Stimulated activated CD4-positive, alpha-beta T cell treated with anti-CD3 and anti-CD28 coated beads, Interleukin-1b, Interleukin-23, amount 100 ng/mL, for 48 hours (primary cell): ENCODE measurements at regions not wholly inside any gene's neighbourhood (a gene's known extent, or its start where the extent isn't known, plus 50 kb on each side); places are given as distances from the start of the nearest gene placed in this dataset.
"Not testable (repeated sequence)": the region's sequence is repeated elsewhere in the genome, so short reads cannot be mapped to it uniquely, and the experiment has no call there.

Source experiments
- DNase-seq: peaks from one replicate; pipeline ENCODE4 v3.0.0-alpha.2; 2020

DNA sequence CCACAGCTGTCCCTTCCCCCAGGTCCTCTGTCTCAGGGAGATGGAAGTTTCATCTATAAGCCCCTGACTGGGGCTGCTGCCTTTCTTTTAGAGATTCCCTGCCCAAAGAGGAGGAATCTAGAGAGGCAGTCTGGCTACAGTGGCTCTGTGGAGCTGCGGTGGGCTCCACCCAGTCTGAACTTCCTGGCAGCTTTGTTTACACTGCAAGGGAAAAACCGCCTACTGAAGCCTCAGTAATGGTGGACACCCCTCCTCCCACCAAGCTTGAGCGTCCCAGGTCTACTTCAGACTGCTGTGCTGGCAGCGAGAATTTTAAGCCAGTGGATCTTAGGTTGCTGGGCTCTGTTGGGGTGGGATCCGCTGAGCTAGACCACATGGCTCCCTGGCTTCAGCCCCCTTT lies 184.1 kb upstream of the SLC35B3 start:
- not testable (repeated sequence) for DNase-seq

DNA sequence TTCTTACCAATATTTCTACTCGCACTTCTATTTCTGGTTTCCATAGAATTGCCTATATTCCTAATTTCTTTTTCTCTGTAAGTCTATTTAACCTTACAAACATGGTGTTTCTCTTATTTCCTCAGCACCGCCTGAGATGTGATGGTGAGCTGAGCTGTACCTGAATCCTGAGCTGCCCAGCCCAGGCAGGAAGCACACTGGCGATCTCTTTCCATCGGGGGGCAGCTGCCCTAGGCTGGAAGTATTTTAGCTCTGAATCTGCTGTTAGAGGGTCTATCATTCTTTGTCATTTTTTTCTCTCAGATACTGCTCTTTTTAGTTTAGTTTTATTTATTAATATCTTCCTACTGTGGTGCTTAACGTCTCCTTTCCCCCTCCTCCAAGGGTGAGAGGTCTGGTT lies 173.4 kb upstream of the SLC35B3 start:
- DNase-seq, result no peak

DNA sequence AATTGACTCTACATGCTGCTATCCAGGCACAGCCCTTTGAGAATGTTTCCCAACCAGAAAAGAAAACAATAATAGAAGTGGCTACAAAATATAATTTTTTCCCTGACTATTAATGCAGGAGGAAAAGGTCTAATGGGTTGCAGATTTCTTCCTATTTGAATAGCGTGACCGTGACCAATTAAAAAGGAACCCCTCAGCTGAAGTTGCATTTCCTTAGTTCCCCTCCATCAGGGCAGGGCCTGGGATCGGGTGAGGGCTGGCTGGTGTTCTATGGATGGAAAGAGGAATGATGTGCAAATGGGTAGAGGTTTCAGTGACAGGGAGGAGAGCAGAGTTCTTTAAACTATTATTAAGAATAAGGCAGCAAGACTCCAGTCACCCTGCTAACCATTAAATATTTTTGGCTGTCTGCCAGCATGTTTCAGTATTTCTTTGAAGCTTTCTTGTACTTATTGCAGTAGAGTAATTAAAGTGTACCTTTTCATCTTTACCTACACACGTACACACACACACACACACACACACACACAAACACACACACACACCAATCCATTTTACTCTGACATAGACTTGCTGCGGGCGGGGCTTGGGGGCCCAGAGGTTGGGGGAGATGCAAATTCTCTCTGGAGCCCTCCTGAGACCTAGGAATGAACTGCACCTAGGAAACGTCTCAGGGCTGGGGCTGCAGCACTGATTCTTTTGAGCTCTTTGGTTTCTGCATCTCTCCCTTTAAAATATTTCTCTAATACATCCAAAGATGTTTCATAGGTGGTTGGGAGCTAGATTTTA lies 154.8 kb upstream of the SLC35B3 start:
- DNase-seq, result no peak

DNA sequence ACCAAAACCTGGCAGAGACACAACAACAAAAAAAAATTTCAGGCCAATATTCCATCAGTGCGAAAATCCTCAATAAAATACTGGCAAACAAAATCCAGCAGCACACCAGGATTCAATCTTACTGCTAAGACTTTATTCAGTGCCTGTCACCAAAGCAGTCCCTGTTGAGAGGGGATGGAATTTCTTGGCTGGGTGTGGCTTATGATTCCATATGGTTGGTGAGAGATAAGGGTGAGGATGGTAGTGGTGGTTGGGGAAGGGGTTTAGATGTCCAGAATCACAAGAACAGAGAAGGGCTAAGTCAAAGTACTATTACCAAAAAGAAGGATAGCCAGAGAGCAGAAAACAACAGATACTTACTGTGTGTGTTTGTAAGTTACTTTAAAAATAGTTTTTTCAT lies 152.8 kb upstream of the SLC35B3 start:
- no peak for DNase-seq

DNA sequence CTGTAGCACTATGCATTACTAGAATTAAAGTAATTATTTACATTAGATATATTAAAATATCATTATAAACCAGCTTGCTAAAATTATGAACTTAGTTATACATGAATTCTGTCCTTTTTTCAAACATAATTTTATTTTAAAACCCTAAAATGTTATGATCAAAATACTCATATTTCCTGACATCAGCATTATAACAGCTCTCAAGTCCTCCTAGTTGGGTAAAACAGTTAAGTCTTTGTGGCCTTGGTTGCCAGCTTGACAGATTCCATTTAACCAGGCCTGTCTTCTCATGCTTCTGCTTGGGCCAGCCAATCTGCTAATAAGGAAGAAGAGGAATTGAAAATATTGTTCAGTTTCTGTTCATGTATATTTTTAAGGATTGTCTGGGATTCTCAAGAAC lies 147.9 kb upstream of the SLC35B3 start:
- no peak for DNase-seq

DNA sequence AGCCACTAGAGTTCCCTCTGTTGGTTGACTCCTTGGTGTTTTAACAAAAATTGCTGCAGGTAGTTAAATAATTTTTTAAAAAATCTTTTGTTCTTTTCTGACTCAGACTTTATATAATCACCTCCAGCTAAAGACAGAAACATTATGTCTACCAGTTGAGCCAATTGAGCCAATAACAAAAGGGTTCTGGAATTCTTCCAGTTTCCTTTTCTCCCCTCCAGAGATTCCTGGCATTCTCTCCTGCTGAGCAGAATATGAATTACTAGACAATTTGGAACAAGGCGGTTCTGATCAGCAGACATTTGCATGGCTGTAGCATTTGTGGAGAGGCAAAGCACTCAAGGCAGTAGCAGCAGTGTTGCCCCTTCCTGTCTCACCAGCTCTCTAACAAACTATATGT lies 144.0 kb upstream of the SLC35B3 start:
- no peak for DNase-seq

DNA sequence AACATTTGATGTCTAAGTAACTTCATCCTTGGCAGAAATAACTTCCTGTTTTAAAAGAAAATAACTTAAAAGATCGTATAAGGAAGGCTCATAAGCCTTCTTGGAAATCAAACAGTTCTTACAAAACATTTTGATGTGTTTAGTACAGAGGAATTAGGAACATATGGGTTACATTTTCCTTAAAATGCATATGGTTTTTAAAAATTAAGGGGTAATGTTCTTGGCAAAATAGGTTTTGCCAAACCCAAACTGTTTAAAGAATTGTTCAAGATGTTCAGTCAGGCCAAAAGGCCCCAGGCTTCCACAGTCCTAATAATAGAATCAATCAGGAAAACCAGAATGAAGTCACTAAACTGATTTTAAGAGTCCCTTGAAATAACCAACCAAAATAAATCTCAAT lies 142.7 kb upstream of the SLC35B3 start:
- DNase-seq, result no peak

DNA sequence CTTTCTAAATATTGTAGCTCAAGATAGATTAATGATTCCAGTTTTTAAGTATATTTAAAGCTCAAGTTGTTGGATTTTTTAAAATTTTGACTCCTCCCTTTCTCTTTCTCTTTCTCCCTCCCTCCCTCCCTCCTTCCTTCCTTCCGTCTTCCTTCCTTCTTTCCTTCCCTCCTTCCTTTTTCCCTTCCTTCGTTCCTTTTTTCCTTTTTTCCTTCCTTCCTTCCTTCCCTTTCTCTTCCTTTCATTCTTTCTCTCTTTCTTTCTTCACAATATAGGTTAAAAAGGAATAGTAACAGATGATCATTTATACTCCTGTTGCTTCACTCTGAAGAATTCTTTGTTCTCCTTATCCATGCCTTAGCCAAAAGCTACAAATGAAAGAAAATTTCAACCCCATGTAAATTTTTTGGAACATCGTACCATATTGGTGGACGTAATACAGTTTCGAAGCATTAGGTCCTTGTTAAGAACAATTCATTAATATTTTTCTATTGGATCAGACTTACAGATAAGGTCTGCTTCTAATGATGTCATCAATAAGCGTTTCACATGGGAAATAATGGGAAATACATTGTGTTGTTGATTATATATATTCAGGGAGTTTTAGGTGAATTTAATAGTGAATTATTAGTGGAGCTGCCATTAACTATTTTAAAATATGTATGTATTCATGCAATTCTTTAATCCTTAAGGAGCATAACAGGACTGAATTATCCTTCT lies 139.6 kb upstream of the SLC35B3 start:
- no peak for DNase-seq

DNA sequence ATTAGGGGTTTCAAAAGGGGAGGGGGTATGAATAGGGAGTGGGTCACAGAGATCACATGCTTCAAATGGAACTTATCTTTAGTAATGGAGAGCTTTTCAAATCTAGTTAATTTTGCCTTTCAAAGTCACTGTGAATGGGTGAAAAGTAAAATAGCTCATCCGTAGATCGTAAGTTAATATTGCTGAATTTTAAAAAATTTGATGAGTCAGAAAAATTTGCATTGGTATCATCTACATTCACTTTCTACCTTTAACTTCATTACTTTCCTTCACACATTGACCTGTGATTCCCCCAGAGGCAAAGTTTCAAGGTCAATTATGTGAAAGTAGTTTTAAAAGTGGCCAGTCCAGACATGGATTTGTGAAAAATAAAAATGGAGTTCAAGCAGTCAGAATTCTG lies 139.0 kb upstream of the SLC35B3 start:
- no peak for DNase-seq

DNA sequence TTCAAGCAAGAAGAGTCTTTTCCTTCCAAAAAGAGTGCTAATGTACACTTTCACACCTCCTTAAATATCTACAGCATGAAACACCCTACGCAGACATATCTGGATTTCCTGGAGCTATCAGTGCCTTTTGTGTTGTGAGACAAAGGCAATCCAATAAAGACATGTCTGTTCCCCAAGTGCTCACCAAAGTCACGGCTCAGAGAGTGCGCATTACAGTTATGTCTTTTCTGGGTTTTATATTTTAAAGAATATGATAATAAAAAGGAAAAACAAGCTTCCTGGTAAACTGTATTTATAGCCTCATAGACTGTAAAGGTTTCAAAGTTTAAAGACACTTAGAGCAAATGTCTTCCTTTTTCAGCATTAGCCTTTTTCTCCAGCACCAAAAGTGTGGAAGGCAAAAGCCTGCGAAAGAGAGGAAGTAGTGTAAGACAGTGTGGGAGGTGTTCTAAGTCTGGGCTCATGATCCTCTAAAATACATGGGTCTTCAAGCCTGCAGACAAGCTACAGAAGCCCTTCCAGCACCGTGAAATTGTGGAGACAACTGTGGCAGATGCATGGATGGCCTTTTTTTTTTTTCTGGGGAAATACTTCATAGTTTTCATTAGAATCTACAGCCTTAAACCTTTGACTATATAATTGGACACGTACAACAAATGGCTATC lies 135.0 kb upstream of the SLC35B3 start:
- no peak for DNase-seq

DNA sequence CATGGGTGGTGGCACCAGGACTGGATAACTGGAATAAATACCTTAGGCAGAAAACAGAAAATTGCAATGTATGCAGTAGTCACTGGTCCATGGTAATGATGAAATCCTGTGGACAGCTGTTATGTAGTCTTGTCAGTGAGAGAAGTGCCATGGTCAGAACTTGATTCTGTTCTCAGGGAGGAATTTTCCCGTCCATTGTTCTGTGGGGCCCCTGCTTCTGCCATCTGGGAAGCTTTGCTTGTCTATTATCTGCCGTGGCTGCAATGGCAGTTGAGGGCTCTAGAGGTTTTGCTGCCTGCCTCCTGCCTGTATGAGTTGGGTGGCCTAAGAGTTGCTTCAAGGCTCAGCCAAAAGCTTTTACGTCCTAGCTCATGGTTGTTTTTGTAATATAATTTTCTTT lies 126.8 kb upstream of the SLC35B3 start:
- DNase-seq, result no peak

DNA sequence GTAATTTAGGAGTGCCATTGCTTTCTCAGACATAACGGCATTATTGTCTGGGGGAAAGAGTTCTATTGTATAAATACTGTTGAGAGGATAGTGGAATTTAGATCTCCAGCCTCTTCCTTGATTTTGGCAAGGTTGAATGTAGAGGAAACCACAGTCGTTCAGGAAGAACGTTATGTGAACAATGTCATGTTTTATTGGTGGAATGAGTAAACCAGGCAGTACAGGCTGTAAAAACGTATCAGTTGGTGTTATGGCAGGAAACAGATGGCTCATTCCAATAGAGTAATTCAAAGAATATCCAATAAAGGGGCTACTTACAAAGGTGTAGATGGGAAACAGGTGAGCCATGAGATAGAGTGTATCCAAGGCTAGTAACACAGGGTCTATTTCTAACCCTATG lies 123.6 kb upstream of the SLC35B3 start:
- no peak for DNase-seq

DNA sequence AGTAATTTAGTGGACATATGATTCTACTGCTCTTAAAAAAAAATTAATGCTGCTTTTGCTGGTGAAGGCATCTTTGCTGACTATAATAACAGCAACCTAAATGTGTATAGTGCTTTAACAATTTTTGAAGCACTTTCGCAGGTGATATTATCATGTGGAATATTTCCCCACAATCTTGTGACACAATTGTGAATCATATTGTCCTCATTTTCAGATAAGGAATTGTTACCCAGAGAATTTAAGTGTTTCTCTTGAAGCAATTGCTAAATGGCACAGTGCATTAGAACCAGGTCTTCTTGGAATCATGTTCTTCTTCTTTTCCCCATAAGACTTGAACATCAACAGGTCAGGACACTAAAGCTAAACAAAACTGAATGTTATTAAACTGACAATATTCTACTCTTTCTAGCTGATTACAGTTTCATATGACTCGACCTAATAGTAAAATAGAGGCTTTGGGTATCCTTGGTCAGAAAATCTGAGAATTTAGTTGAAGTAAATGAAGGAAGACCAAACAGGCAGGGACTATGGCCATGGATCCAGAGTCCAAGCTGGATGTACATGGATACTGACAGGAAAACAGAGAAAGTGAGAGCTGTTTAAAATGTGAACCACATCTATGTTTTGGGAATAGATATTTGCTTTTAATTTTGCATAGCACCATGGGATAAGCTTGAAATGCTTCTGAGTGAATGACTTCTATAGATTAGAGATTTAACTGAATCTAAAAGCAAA lies 121.8 kb upstream of the SLC35B3 start:
- DNase-seq, result no peak

DNA sequence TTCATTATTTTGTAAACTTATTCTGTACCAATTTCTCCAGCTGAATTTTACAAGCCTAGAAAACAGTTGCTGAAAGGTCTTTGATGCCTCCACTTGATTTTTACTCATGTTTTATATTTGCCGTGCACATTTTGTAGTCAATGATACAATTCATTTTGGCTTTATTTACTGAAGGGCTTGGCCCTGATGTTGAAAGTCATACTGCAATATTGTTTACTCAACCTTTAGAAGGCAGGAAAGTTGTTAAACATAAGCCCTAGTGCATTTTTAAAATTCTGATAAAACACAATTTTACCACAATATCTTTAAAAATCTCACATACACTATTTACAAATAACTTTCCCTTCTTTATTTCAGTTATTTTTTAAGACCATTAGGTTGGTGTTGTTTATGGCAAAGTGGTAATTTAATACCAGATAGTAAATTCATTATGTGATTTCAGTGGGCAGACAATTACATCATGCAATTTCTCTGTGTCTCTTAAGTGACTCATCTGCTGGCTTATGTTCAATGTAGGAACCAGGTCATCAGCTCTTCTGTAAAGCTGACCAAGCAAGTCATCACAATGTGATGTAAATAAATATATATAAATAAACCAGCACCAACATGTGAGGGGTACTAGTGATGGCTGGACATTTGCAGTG lies 121.1 kb upstream of the SLC35B3 start:
- DNase-seq, result no peak

DNA sequence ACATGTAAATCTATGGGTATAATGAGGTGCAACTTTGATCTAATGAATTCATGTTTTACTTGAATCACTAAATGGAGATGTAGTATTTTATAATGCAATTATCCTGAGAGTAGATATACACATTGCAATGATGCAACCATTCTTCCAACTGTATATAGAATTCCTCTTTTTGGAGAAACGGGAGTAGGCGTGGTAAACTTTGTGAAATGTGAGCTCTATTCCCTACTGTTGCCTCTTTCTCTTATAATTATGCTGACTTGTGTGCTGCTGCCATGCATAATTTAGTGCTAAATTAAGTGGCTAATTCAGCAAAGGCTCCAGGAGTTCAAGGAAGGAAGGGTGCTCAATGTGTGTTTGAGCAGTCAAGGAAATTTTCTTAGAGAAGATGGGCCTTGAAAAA lies 116.6 kb upstream of the SLC35B3 start:
- no peak for DNase-seq

DNA sequence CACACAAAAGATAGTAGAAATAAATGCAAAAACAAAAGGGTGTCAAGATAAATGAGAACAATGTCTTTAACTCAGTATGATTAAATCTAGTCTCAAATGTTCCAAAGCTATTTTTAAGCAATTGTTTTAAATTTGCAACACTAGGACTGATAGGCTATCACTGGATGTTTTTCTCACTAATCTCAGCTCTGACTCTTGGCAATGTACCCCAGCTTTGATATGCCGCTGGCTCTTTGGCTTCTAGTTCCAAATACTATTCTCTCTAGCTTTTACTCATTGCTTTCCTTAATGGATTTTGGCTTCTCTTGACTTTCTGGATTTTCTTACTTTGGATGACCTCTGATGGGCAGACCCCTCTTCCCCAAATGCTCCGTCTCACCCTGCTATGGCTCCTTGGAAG lies 116.0 kb upstream of the SLC35B3 start:
- no peak for DNase-seq

DNA sequence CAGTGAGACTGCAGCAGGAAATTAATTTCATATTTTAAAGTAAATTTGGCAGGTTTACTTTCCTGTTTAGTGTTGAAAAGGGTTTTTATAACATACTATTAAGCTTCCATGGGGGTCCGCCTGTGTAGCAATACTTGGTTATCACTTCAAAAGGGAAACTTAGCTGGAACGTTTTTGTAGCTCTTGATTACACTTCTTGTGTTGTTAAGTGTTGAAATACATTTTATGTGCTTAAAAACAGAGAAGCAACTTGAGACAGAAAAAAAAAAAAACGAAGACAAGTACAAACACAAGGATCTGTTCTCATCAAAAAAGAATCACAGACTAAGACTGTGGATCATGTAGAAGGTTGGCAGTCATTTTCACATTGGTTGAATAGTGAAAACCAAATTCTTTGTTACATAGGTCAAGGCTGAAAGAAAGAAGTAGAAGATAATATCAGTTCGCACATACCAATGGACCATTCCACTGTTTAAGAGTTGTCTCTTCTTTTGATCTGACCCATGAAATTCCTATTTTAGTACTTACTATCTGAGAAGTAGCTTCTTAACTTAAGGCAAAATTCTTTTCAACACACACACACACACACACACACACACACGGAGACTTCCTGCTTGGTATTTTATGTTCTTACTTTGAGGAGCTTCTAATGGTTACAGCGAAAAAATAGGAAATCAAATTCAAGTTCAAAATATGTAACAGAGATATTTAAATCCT lies 113.9 kb upstream of the SLC35B3 start:
- no peak for DNase-seq

DNA sequence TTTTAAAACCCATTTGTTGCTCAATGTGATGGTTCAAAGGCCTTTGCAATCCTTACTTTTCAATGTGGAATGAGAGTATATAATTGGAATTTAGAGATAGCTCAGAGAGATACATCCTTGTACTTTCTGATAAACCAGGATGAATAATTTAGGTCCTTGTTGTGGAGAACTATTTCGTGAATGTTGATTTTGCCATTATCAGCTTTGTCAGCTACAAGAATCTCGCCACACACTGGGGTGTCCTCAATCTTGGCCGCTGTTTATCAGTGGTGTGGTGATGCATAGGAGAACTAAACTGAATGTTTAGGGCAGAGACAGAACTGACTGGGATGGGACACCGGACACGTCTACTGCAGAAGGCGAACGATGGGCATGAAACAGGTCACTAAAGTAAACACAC lies 111.2 kb upstream of the SLC35B3 start:
- DNase-seq, result no peak

DNA sequence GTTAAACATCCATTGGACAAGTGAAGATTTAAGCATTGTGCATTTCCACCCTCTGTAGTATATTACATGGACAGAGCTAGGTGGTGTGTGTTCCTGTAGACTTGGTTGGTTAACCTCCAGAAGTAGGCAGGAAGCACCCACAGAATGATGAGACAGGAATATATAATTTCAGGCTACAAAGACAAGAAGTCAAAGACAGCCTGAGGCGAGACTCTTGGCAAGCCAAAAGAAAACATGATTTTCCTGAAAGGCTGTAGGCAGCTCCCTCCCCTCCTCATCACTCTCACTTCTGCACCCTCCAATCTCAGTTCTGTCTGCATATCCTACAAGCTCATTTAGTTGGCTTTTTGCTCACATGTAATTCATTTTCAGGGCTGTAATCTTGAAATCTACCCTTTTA lies 110.0 kb upstream of the SLC35B3 start:
- DNase-seq, result no peak

DNA sequence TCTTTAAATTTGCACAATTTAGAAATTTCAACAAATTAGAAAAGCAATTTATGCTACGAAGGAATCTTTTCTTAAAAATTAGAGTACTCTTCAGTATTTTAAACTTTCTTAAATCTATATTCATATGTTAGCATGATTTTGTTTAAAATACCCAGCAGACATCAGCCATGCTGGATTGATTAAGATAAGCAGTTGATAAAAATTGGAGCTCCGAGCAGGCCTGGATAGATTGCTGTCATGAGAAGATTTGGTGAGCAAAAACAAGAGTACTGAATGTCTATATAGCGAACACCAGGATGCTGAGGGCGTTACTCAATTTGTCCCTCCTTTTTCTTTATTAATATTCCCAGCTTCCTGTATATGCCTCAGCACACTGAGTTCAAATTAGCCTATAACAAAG lies 108.4 kb upstream of the SLC35B3 start:
- no peak for DNase-seq

DNA sequence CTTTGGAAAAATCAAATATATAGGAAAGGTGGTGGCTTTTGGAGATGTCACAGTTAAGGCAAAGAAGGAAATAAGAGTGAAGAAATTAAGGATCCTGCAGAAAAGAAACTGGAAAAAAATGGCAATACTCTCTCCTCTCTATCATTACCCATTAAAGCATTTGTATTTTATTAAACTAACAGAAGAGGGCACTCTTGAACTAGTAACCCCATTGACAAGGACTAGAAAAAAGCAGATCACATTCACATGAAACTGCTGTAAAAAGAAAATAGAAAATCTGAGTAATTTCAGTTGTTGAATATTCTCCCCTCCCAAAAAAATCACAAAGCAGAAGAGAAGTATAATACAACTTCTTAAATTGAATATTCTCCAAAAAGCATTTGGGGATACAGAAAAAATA lies 104.1 kb upstream of the SLC35B3 start:
- DNase-seq, result no peak

DNA sequence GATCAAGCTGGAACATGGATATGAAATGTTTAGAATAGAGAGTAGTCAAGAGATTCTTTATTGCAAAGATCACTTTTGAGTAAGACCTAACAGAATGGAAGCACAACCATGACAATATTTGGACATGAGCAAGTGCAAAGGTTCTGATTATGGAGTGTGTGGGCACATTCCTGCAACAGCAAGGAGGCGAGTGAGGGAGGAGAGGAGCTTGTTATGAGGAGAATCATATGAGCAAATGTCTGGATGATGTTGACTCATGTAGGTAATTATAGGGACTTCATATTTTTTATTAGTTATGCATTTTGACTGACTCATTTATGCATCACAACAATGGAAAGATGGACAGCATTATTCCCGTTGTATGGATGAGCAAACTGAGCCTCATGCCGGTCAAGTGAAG lies 100.8 kb upstream of the SLC35B3 start:
- DNase-seq, result no peak
